ENCODE measurements at regions not wholly inside any gene's neighbourhood (a gene's known extent, or its start where the extent isn't known, plus 50 kb on each side); places are given as distances from the start of the nearest gene placed in this dataset.

GRCh38 chr1:5404412-5405203, 587.6 kb downstream of the NPHP4 start:
- Mint-ChIP-seq H3K27me3 (ENCODE audit: insufficient read depth, low read depth, poor library complexity) (peaks cover 1% of the 10 kb centered on the region), H3K27ac (peak overlapping the region; percentile 43), H3K9me3 (peaks cover 5% of the 10 kb centered on the region; the same call in 2 of the 3 replicates), H3K4me1 (no peaks in the 10 kb centered on the region), H3K4me3 (no peak overlapping the region), H3K36me3 (ENCODE audit: low read depth) (no peaks in the 10 kb centered on the region)
- Histone ChIP-seq H3K4me2 (no peak overlapping the region), H3K27ac (ENCODE audit: low read depth) (no peak overlapping the region), H3K9me2 (ENCODE audit: insufficient read depth) (no peaks in the 10 kb centered on the region), H4K20me1 (replicated peaks; ENCODE audit: insufficient read depth) (no peaks in the 10 kb centered on the region), H3K4me1 (ENCODE audit: insufficient read depth) (no peaks in the 10 kb centered on the region), H3K4me3 (no peak overlapping the region), H2AFZ (no peak overlapping the region), H3K27me3 (ENCODE audit: insufficient read depth) (no peaks in the 10 kb centered on the region), H3F3A (replicated peaks; ENCODE audit: low read depth) (no peaks in the 10 kb centered on the region), H3K36me3 (ENCODE audit: insufficient read depth) (no peaks in the 10 kb centered on the region; the same call in 1 of the 2 replicates), H3K79me2 (replicated peaks; ENCODE audit: insufficient read depth) (no peaks in the 10 kb centered on the region)
- DNase-seq (ENCODE audit: low spot score) (no peak), ATAC-seq (no peak)
- TF ChIP-seq STAT1 (IDR thresholded peaks at IDR 0.05; ENCODE audit: unreplicated experiment) (no peak), NANOG (IDR thresholded peaks at IDR 0.05; ENCODE audit: borderline replicate concordance) (no peak), ZNF114 (CRISPR knock-in tag; IDR thresholded peaks at IDR 0.05) (no peak), POLR2AphosphoS5 (IDR thresholded peaks at IDR 0.05; ENCODE audit: low read depth) (no peak), EZH2 (IDR thresholded peaks at IDR 0.05; ENCODE audit: low read depth, unreplicated experiment) (no peak), ZNF331 (CRISPR knock-in tag; IDR thresholded peaks at IDR 0.05; ENCODE audit: low read depth) (no peak), CREB1 (CRISPR knock-in tag; IDR thresholded peaks at IDR 0.05; ENCODE audit: low read depth) (no peak), EZH2phosphoT487 (IDR thresholded peaks at IDR 0.05; ENCODE audit: unreplicated experiment) (no peak), ETS1 (IDR thresholded peaks at IDR 0.05) (no peak), JUNB (IDR thresholded peaks at IDR 0.05; ENCODE audit: unreplicated experiment) (no peak), CTCF (conservative IDR thresholded peaks at IDR 0.05; ENCODE audit: low read depth in 2 of 2) (no peak)
- TF ChIP-seq, protein P1, sequence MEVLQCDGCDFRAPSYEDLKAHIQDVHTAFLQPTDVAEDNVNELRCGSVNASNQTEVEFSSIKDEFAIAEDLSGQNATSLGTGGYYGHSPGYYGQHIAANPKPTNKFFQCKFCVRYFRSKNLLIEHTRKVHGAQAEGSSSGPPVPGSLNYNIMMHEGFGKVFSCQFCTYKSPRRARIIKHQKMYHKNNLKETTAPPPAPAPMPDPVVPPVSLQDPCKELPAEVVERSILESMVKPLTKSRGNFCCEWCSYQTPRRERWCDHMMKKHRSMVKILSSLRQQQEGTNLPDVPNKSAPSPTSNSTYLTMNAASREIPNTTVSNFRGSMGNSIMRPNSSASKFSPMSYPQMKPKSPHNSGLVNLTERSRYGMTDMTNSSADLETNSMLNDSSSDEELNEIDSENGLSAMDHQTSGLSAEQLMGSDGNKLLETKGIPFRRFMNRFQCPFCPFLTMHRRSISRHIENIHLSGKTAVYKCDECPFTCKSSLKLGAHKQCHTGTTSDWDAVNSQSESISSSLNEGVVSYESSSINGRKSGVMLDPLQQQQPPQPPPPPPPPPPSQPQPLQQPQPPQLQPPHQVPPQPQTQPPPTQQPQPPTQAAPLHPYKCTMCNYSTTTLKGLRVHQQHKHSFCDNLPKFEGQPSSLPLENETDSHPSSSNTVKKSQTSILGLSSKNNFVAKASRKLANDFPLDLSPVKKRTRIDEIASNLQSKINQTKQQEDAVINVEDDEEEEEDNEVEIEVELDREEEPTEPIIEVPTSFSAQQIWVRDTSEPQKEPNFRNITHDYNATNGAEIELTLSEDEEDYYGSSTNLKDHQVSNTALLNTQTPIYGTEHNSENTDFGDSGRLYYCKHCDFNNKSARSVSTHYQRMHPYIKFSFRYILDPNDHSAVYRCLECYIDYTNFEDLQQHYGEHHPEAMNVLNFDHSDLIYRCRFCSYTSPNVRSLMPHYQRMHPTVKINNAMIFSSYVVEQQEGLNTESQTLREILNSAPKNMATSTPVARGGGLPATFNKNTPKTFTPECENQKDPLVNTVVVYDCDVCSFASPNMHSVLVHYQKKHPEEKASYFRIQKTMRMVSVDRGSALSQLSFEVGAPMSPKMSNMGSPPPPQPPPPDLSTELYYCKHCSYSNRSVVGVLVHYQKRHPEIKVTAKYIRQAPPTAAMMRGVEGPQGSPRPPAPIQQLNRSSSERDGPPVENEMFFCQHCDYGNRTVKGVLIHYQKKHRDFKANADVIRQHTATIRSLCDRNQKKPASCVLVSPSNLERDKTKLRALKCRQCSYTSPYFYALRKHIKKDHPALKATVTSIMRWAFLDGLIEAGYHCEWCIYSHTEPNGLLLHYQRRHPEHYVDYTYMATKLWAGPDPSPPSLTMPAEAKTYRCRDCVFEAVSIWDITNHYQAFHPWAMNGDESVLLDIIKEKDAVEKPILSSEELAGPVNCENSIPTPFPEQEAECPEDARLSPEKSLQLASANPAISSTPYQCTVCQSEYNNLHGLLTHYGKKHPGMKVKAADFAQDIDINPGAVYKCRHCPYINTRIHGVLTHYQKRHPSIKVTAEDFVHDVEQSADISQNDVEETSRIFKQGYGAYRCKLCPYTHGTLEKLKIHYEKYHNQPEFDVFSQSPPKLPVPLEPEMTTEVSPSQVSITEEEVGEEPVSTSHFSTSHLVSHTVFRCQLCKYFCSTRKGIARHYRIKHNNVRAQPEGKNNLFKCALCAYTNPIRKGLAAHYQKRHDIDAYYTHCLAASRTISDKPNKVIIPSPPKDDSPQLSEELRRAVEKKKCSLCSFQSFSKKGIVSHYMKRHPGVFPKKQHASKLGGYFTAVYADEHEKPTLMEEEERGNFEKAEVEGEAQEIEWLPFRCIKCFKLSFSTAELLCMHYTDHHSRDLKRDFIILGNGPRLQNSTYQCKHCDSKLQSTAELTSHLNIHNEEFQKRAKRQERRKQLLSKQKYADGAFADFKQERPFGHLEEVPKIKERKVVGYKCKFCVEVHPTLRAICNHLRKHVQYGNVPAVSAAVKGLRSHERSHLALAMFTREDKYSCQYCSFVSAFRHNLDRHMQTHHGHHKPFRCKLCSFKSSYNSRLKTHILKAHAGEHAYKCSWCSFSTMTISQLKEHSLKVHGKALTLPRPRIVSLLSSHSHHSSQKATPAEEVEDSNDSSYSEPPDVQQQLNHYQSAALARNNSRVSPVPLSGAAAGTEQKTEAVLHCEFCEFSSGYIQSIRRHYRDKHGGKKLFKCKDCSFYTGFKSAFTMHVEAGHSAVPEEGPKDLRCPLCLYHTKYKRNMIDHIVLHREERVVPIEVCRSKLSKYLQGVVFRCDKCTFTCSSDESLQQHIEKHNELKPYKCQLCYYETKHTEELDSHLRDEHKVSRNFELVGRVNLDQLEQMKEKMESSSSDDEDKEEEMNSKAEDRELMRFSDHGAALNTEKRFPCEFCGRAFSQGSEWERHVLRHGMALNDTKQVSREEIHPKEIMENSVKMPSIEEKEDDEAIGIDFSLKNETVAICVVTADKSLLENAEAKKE (CRISPR knock-in tag; IDR thresholded peaks at IDR 0.05), result no peak
- TF ChIP-seq, protein P2, sequence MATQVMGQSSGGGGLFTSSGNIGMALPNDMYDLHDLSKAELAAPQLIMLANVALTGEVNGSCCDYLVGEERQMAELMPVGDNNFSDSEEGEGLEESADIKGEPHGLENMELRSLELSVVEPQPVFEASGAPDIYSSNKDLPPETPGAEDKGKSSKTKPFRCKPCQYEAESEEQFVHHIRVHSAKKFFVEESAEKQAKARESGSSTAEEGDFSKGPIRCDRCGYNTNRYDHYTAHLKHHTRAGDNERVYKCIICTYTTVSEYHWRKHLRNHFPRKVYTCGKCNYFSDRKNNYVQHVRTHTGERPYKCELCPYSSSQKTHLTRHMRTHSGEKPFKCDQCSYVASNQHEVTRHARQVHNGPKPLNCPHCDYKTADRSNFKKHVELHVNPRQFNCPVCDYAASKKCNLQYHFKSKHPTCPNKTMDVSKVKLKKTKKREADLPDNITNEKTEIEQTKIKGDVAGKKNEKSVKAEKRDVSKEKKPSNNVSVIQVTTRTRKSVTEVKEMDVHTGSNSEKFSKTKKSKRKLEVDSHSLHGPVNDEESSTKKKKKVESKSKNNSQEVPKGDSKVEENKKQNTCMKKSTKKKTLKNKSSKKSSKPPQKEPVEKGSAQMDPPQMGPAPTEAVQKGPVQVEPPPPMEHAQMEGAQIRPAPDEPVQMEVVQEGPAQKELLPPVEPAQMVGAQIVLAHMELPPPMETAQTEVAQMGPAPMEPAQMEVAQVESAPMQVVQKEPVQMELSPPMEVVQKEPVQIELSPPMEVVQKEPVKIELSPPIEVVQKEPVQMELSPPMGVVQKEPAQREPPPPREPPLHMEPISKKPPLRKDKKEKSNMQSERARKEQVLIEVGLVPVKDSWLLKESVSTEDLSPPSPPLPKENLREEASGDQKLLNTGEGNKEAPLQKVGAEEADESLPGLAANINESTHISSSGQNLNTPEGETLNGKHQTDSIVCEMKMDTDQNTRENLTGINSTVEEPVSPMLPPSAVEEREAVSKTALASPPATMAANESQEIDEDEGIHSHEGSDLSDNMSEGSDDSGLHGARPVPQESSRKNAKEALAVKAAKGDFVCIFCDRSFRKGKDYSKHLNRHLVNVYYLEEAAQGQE (IDR thresholded peaks at IDR 0.05; ENCODE audit: unreplicated experiment), result no peak
